Fibroblast of villous mesenchyme (primary cell): ENCODE measurements at regions not wholly inside any gene's neighbourhood (a gene's known extent, or its start where the extent isn't known, plus 50 kb on each side); places are given as distances from the start of the nearest gene placed in this dataset.

Experiments
- DNase-seq: peaks from one replicate; pipeline ENCODE4 v3.0.0-alpha.2; 2010; ENCODE audit warnings: low read depth
- H3K4me3 ChIP-seq: 2 replicates; pipeline ENCODE4 v1.5.1; 2011; ENCODE audit warnings: low read depth, mild to moderate bottlenecking, low read length
- CTCF ChIP-seq: IDR thresholded peaks from 2 replicates; pipeline ENCODE4 v1.5.1; 2012; ENCODE audit warnings: low read depth, mild to moderate bottlenecking, low read length; ENCODE audit not compliant: insufficient read depth

GRCh38 chr2:157206916-157207315 is 50.6 kb upstream of the GALNT5 start:
- H3K4me3 ChIP-seq = no peak overlapping the region
- no peak for TF ChIP-seq CTCF
- no peak for DNase-seq
